LNCaP clone FGC (cell line): ENCODE measurements at regions not wholly inside any gene's neighbourhood (a gene's known extent, or its start where the extent isn't known, plus 50 kb on each side); places are given as distances from the start of the nearest gene placed in this dataset.
A peak's percentile ranks its signal among the peaks of the same experiment; 100 is the strongest.
"Not testable (repeated sequence)": the region's sequence is repeated elsewhere in the genome, so short reads cannot be mapped to it uniquely, and the experiment has no call there.

Source experiments
- DNase-seq: peaks from one replicate; pipeline ENCODE4 v3.0.0-alpha.2; 2011; ENCODE audit warnings: low read depth
- H3K4me3 ChIP-seq: 2 replicates; pipeline ENCODE4 v1.5.1; 2011; ENCODE audit warnings: mild to moderate bottlenecking, low read depth, low read length, control low read depth
- TF ChIP-seq, protein P1 (sequence below): IDR thresholded peaks from 2 replicates; pipeline ENCODE4 v1.5.1; 2012; ENCODE audit warnings: mild to moderate bottlenecking; ENCODE audit not compliant: control insufficient read depth, insufficient read depth; ENCODE audit errors: extremely low read depth

DNA sequence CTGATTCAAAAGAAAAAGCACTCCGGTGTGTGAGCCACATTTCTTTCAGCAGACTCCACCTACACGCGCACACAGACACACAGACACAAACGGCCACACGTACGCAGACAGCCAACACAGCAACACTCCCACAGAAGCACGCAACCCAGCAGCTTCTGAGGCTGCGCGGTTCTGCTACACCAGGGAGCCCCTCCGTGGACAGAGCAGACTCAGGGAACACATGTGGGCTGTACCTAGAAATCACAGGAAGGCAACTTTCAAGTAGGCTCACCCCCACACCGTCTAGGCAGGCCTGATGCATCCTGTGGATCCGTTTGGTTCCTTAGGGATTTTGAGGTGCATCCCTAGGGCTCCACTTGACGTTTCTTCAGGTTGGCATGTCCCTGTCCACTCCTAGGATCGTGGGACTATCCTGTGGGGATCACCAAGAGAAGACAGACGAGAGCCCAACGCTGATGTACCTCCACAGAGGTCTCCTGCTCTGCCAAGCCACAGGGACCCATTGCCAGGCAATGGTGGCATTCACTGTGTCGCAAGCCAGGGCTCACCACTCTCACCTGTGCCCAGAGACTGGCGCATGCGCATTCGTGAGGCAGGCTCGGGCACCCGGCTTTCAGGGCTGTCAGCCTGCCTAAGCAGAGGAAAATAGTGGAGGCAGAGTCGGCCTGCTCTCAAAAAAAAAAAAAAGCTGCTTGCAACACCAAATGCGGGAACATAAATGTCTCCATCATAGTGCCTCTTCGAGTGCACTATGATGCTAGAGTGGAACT lies 2333.3 kb downstream of the TP53TG3F start:
- no peak for DNase-seq
- no peak overlapping the region for H3K4me3 ChIP-seq

DNA sequence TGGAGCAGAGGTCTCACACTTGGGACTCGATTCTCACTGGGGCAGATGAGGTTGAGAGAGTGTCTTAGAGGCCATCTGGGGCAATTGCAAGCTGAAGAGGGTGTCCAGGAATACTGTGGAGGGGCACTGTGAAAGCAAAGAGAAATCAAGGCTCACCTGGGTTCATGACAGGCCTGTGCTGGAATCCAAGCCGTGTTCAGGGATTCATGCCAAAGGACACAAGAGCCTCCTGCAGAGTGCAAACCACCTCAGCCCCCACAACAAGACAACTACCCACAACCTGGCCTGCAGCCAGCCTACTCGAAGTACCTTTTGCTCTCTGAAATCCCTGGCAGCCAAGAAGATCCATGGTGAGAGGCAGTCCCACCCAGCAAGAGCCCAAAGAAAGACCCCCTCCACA lies 2334.2 kb downstream of the TP53TG3F start:
- no peak for DNase-seq
- TF ChIP-seq, protein P1, sequence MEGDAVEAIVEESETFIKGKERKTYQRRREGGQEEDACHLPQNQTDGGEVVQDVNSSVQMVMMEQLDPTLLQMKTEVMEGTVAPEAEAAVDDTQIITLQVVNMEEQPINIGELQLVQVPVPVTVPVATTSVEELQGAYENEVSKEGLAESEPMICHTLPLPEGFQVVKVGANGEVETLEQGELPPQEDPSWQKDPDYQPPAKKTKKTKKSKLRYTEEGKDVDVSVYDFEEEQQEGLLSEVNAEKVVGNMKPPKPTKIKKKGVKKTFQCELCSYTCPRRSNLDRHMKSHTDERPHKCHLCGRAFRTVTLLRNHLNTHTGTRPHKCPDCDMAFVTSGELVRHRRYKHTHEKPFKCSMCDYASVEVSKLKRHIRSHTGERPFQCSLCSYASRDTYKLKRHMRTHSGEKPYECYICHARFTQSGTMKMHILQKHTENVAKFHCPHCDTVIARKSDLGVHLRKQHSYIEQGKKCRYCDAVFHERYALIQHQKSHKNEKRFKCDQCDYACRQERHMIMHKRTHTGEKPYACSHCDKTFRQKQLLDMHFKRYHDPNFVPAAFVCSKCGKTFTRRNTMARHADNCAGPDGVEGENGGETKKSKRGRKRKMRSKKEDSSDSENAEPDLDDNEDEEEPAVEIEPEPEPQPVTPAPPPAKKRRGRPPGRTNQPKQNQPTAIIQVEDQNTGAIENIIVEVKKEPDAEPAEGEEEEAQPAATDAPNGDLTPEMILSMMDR = no peak
- H3K4me3 ChIP-seq = no peak overlapping the region

More for the DNA sequence above, 2333.3 kb downstream of the TP53TG3F start:
- TF ChIP-seq, protein P1 = no peak

DNA sequence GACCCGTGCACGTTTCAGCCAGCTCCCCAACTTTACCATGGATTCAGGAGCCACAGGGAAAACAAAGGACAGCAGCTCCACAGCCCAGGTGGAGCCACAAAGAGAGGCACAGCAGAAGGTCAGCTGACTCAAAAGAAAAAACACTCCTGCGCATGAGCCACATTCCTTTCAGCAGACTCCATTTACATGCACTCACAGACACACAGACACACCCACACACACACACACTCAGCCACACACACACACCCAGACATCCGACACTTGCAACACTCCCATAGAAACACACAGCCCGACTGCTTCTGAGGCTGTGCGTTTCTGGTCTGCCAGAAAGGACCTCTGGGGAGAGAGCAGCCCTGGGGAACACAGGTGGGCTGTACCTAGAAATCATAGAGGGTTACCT lies 2335.5 kb downstream of the TP53TG3F start:
- no peak overlapping the region for H3K4me3 ChIP-seq
- TF ChIP-seq, protein P1 = no peak
- DNase-seq = no peak

DNA sequence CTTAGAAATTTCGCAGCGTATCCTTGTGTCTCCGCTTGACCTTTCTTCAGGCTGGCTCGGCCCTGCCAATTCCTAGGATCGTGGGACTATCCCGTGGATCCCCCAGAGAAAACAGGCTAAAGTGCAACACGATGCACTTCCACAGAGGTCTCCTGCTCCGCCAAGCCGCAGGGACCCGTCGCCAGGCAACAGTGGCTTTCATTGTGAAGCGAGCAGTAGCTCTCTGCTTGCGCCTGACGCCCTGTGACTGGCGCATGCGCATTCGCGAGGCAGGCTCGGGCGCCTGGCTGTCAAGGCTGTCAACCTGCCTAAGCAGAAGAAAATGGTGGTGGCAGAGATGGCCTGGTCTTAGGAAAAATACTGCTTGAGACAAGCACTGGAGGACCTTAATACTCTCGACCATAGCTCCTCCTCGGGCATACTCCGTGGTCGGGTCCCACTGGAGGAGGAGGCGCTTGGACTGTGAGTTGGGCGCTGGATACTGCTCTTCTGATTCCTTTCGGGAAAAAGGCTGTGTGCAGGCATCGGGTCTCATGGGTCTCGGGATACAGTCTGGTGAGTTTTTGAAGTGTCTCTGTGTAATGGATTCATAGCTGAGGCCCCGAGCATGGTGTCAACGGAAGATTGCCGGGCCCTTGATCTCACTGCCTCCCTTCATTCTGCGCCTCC lies 2336.1 kb downstream of the TP53TG3F start:
- TF ChIP-seq, protein P1 = no peak
- no peak for DNase-seq

DNA sequence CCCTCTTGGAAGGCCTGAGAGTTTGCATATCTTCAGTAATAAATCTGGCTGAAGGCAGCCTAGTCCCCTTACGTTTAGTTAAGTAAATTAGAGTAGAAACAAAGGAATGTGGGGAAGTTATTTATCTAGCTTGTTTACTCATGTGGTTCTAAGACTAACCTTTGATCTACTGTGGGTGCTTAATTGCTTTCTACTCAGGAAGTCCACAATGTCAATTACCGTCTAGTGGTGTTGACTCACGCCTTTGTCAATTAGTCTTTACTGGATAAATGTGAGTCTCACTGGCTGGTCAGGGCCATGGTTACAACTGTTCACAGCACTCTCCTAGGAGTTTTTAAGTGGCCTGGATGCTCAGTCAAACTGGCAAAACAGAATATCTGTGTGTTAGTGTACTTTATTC lies 2338.4 kb downstream of the TP53TG3F start:
- TF ChIP-seq, protein P1 = no peak
- no peak overlapping the region for H3K4me3 ChIP-seq
- DNase-seq = no peak

More for the DNA sequence above, 2336.1 kb downstream of the TP53TG3F start:
- H3K4me3 ChIP-seq = no peak overlapping the region

DNA sequence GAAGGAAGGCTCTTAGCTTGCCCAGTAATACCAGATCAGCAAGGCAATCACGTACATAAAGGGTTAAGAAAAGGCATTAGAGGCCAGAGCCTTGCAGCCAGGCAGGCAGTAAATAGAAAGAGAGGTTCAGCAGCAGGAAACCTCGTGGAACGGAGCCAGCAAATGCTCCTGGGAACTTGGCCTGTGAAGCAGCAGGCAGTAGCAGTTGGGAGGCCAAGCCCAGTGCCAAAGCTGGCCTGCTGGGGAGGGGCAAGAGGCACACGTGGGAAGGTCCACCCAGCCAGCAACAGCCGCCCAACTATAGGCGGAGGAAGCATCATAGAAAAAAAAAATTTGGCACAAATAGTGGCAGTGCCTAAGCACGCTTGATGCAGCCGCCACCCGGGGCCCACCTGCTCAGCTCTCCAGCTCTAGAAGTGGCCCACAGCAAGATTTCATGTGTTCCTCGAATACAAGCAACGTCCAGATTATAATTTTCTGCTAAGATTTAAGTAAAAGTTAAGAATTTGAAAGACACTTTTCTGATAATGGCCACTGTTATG lies 2339.5 kb downstream of the TP53TG3F start:
- TF ChIP-seq, protein P1 = no peak
- DNase-seq = peak; percentile 47
- no peak overlapping the region for H3K4me3 ChIP-seq

DNA sequence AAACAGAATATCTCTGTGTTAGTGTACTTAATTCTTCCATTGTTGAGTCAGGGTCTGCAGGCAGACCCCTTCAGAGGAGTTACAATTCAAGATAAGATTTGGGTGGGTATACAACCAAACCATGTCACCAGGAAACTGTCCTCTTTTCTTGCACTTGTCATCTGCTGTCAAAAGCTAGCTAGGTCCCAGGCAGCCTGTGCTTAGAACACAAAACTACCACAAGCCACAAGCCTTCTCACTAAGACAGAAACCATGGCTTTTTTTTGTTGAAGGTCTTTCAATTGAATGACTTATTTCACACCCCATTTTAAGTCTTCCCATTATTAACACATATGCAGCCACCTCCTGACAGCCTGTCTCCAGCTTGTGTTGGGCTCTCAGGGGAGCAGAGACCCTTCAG lies 2345.1 kb downstream of the TP53TG3F start:
- not testable (repeated sequence) for DNase-seq, H3K4me3 ChIP-seq
